ENCODE measurements at regions not wholly inside any gene's neighbourhood (a gene's known extent, or its start where the extent isn't known, plus 50 kb on each side); places are given as distances from the start of the nearest gene placed in this dataset.
"Not testable (repeated sequence)": the region's sequence is repeated elsewhere in the genome, so short reads cannot be mapped to it uniquely, and the experiment has no call there.

DNA sequence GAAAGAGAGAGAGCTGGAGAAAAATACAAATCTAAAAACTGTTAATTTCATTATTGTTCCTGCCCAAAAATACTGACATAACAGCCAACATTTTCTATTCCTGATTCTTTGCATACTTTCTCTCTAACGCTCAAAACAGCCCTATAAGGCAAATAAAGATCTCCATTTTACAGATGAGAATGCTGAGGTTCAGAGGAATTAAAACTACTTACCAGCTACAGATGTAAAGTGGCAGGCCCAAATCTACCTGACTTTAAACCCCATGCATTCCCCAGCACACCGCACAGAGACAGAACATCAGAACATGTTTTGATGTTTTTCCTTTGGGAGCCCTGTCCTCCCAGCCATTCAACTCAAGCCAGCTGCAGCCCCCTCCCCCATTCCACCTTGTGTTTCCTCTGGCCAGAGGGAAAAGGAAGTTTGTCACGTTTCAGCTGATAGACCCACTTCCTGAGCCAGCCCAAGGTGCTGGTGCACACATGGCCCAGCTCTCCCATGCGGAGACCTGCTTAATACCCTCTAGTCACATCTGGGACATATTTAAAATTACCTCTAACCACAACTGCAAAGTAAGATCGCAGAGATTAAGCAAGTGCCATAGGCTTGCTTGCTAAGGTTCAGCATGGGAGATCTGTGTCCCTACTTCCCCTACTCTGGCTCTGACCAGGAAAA lies 133.1 kb upstream of the NFIA start:
- DNase-seq, result no peak

DNA sequence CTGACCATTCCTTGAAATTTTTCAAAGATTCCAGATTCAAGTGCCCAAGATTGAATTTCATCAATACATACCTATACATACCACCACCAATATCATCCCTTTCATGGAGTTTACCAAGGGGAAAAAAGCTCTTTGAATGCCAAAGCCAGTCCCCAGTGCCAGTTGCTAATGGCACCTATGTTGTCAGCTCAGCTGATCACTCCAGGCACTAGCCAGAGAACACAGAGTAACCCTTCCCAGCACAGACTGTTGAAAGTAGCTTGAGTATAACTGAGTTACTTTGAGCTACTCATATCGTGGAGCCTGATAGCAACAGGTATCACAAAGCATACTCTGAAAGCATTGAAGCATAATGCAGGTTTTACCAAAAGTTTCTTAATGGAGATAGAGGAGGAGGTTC lies 133.9 kb upstream of the NFIA start:
- DNase-seq, result no peak

DNA sequence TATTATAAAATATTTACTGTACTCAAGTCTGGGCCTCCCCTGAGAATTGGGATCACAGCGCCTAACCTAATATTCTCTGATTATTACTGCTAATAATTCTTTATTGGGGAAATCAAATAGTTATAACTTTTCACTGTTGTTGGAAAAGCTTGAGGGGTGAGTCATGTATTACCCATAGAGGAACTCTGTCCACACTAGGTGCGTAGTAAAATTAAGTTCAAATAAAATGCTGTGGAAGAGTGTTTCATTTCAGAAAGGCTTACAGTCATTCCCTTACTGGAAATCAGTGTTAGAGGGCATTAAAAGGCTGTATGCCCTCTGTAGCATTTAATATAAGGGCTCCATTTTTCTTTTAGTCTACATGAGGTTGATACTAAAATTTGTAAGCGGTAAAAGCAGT lies 135.0 kb upstream of the NFIA start:
- DNase-seq, result no peak

DNA sequence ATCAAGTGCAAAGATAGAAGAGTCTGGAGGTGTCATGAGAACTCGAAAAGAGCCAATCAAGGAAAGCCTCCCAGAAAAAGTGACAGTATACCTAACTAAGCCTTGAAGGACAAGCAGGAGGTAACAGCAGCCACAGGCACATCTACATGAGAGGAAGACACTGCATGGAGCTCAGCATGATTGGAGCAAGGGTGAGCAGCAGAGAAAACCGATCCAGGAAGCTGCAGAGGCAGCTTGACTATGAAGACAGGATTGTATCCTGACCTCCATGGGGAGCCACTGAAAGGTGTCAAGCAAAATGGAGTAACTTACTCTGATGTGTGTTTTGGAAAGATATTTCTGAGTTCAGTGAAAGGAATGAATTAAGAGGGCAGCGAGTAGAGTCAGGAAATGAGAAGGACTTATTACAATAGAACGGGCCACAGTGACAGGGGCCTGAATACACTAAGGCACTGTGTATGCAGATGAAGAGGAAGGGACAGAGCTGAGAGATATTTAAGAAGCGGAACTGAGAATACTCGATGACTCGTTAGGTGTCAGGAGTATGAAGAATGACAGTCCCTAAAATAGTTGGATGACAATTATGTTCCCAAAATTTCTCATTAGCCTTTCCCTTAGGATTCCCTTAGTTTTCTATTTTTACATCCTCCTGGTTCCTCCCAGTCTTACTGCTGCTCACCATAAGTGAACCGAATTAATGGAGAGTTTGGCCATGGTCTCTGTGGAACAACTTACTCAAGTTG lies 139.3 kb upstream of the NFIA start:
- DNase-seq, result no peak

DNA sequence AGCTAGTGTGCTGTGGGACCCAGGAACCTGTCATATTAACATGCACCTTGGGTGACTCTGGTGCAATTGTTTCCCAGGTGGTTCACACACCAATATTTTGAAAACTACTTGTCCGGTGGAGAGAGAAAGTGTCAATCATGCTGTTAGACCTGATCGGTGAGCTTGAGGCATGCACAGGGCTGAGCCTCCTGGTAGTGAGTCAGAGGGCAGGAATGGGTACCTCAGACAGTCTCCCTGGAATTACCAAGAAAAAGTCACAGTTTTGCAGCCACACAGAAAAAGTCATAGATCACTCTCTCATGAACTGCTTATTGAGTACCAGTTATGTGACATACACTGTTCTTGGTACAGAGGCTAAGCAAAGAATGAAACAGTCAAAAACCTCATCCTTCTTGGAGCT lies 140.1 kb upstream of the NFIA start:
- no peak for DNase-seq

DNA sequence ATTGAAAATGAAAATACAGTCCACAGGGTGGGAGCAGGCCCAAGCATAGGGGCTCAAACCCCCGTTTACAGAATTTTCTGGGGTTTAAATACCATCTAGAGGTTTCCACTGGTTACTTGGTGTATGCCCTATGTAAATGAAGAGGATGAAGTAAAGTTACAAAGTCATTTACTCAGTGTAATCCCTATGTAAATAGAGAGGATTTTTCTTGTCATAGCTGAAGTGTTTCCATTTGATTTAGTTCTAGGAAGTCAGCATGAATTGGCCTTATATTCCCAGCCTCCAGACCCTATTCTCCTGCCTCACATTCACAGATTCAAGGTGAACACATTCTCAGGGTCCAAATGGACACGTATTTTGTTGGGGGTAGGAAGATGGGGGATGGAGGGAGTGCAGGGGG lies 141.7 kb upstream of the NFIA start:
- not testable (repeated sequence) for DNase-seq

DNA sequence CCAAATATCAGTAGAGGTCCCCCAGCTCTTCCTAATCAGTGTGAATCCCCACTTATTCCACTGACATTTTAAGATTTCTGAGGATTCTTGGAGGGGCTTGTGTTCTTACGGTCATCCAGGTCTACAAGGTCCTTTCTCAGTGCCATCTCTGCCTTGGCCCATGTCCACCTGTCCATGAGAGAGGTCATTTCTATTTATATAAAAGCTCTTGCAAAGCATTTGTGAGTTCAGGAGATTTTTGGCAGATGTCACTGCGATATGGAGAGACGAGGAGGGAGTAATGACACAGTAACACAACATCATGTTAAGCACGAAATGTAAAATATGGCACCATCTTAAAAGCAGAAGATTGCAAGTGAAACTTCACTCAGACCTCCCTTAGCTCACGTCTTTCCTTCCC lies 144.6 kb upstream of the NFIA start:
- DNase-seq, result no peak

DNA sequence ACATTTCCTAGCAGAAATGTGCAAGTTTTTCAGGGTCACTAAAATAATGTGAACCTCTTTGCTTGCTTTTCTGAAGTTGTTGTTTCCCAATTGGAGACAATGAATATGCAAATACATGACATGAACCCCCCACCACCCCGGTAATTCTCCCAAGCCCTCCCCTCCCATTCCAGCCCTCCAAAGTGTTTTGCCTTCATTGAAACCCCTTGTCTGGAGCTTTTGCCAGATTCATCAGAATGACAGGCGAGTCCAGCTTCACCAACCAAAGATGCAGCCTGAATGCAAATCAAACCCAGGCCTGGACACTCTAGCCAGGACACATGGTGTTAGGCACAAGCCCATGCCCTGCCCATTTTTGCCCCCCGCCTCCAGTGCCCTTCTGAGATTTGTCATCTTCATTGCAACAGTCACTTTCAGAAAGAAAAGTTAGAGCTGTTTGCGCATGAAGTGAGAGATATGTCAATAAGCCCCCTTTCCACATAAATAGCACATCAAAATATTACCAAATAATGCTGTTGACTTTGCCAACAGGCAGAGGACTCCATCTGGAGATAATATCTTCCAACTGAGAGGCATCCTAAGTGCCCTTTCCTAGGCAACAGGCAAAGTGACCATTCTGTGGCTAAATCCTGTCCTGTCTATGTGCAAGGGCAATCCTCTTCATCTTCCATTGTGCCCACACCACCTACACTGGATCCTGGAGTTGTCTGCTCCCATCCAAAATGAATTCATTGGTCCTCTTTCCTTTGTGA lies 145.6 kb upstream of the NFIA start:
- DNase-seq, result no peak

DNA sequence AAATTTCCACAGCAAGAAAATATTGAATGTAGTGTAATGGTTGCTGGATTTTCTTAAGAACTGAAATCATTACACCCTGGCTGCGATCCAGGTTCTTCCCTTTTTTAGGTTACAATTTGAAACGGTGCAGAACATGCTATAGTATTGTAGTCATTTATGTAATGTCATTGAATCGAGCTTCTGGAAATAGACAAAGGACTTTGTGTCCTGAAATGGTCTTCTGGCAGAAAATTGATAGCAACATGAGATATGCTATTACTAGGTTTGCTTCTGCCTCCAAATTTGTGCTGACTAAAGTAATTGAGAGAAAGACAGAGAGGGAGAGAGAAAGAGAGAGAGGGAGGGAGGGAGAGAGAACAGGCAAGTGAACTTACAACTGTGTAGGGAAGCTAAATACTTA lies 146.2 kb upstream of the NFIA start:
- no peak for DNase-seq

DNA sequence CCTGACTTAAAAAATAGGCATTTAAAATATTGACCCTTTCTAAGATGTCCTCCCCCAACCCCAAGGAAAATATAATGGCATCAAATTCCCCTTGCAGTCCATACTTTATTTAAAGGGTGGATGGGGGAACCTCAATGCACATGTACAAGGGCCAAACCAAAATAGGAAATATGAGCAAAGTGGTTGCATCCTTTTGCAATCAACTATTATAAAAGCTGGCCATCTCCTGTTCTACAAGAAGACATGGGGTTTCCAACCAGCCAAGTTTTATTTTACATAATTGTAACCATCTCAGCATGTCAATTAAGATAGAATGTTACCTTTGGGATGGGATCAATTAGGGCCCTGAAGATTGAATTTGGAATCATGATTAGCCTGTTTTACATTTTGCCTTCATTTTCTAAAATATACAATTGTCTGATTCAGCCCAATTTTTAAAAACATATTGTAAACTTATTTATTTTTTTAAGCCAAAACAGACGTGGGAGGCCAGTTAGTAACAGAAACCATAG lies 146.7 kb upstream of the NFIA start:
- DNase-seq, result no peak

DNA sequence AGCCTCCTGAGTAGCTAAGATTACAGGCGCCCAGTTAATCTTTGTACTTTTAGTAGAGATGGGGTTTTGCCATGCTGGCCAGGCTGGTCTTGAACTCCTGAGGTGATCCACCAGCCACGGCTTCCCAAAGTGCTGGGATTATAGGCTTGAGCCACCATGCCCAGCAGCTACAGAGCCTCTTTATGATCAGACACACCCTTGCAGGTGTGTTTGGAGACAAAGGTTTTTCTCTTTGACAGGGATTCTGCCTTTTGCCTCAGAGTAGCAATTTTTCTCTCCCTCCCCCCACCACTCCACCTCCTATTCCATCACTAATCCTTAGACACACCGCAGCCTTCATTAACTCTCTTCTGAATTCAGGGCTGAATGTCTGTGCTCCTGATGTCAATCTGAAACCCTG lies 152.2 kb upstream of the NFIA start:
- DNase-seq, result no peak

DNA sequence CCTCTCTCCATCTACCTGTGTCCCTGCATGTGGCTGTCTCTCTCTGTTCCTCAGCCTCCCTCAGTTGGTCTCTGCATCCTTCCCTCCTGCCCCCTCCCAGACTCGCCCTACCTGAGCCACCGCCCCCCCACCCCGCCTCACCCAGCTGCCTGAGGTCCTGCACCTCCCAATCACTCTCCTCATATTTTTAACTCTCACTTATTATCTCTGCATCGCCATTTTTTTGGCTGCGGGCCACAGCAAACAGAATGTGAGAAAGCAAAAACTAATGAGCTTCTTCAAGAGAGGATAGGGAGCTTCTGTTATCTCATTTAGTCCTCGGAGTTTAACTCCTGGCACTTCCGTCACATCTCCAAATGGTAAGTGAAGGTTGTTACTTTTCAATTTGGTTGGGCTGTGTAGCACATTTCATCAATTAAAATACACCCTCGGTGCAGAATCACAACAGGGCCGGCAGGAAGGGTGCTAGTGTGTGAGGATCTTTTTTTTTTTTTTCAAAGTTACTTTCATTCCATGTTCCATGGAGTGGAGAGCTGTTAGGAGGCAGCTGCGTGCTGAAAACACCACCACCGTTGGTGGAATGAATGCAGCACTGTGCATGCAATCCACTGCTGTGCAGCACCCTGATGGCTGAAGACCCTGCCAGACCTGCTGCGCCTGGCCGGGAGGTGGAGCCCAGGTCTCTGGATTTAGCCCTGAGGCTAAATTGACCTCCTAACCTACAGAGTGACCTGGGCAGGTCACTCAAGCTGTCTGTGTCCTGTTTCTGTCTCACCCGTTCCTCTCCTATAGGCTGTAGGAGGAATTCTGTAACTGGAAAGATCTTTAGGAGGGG lies 157.2 kb upstream of the NFIA start:
- DNase-seq, result no peak

DNA sequence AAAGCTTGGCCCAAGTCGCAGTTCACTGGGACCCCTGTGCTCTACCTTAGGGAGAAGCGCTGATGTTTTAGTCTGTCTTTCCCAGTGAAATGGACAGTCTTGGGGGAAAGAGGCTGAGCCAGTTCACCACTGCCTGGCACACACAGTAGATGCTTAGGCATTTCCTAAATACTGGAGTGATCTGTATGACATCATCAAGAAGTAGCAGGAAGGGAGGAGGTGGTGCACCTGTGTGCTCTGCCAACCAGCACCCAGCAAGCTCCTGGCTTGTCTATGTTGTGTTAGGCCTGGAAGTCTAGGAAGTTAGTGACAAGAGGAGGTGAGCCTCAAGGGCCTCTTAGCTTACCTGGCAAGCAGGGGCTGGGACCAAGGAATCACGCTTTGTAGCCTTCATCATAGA lies 158.2 kb upstream of the NFIA start:
- DNase-seq, result no peak

DNA sequence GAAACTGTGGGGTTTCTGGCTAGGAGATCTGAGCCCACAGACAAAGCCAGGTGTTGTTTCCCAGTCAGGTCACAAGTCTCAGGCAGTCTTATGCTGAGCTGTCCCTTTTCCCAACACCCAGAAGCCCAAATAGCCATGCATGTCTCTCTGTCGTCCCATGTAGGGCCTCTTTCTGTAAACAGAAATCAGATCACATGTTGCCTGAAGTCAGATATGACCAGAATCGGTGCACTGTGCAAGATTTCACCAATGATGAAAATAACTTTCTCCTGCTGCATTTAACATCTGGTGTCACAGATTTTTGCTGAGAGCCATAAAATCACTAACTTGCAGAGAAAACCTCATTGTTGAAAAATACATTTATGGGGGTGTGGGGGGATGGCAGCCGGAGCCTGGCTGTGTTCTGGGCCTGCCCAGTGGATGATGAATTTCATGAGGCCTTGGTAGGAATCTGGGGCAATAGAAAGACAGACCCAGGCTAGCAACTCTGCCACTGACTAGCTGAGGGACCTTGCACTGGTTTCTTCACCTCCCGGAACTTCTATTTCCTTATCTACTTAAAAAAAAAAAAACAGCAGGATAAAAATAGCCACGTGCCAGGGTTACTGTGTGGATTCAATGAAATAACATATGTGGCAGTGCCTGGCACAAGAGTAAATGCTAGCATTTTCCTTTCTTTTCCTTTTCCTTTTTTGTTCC lies 158.8 kb upstream of the NFIA start:
- DNase-seq, result no peak

DNA sequence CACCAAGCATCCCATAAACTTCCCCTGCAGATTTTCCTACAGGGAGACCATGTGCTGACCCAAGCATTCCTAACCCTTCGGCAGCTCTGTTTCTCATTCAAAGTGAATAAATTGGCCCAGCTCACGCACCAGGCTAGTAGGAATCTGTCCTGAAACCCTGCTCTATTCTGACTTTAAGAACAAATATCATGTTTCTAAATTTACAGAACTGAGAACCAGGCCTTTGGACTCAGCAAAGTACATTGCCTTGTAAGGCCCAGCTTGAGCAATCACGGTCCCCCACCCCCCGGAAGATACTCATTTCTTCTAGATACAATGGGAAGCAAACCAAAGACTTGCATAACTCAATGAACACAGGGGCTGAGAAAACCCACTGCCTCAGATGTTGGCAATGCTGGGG lies 160.1 kb upstream of the NFIA start:
- no peak for DNase-seq

DNA sequence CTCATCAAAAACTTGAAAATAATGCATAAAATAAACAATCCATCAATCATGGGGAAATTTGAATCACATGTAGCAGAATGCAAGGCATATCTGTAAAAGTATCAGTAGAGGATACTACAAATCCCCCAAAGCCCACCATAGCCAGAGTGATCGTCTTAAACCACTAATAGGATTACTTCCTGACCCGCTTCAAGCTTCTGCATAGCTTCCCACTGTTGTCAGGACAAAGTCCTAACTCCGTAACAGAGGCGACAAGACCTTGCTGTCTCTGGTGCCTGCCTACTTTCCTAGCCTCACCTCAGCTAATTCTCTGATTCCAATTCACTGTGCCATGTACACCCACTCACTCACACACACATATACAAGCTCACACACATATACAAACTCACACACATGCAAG lies 161.2 kb upstream of the NFIA start:
- no peak for DNase-seq

DNA sequence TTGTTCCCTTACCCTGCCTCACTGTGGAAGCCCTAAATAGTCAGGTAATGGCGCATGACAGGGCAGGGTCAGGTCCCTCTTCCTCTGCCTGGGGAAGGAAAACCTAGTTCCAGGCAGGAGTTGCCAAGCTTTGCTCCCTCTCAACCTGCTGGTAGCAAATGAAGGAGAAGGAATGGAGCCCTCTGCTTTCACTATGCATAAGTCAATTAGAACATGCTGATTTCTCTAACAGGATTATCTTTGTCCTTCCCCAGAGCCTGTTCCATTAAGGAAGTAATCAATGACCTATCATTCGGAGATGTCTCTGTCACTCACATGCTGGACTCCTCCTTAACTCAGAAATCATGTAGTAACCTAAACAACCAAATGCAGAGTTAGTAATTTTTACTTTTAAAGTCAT lies 161.8 kb upstream of the NFIA start:
- DNase-seq, result no peak

DNA sequence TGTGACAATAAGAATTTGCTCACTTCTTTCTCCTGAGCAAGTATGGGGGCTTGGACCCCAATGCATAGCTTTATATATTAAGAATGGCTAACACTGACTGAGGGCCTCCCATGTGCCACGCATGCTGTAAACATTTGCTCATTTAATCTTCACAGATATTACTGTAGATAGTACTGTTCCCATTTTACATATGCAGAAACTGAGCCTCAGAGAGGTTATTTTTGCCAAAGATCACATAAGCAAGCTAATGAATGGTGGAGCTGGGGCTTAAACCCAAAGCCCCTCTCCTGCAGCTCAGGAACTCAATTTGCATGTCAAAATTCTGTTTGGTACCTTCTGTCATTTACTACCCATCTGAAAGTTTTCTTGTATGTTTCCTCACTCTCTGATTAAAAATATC lies 163.5 kb upstream of the NFIA start:
- no peak for DNase-seq

DNA sequence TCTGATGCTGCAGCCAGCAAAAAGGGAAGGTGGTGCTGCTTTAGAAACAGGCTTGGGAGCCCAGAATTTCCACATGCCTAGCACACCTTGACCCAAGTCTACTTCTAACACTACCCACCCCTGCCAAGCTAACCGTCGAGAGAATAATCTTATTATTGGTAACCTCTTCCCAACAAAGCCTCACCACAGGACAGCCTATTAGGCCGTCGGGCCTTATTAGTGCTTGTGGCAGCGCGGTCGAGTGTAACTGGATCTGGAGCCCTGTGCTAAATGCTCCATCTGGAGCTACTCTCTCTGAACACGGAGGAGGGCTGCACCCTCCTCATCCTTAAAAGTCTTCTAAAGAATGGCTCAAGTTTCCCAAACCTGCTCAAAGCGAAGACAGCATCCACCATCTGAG lies 165.5 kb upstream of the NFIA start:
- no peak for DNase-seq

DNA sequence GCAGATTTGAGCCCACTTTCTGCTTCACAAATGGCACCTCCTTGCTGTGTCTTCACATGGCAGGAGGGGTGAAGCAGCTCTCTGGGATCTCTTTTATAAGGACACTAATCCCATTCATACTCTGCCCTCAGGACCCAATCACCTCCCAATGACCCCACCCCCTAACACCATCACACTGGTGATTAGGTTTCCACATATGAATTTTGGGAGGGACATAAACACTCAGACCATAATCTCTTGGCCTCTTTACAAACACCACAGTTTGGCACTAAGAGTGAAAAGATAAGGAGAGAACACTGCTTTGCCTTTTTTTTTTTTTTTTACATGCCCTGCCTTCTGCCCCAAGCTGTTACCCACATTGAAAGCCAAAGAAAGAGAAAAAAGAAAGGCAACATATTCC lies 166.2 kb upstream of the NFIA start:
- no peak for DNase-seq

DNA sequence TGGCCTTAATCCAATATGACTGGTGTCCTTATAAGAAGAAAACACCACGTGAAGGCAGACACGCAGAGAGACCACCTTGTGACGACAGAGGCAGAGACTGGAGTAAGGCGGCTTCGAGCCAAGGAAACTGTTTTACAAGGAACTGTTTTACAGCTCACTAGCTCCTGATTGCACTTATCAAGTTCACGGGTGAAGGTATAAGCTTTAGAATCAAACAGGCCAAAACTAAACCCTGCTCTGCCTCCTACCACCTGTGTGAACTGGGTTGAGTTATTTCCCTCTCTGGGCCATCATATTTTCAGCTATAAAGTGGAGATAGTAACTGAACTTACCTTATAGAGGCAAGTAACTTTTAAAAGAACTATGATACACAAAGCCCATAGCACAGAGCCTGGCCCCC lies 166.9 kb upstream of the NFIA start:
- no peak for DNase-seq

DNA sequence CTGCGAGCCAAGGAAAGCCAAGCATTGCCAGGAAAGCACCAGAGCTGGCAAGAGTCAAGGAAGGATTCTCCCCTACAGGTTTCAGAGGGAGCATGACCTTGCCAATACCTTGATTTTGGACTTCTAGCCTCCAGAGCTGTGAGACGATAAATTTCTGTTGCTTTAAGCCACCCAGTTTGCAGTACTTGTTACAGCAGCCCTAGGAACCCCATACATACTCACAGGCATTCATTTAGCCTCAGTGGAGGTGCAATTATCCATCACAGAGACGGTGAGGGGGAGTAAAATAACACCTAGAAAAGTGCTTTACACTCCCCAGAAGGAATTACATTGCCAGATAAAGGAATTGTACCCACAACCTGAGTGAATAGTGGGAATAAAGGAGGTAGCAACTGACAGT lies 167.4 kb upstream of the NFIA start:
- no peak for DNase-seq
